ENCODE measurements at regions not wholly inside any gene's neighbourhood (a gene's known extent, or its start where the extent isn't known, plus 50 kb on each side); places are given as distances from the start of the nearest gene placed in this dataset.

- no peak for DNase-seq (ENCODE audit: low spot score)
Measured at GRCh38 chr2:8480915-8481314, 200.9 kb upstream of the ID2 start.

- no peak for DNase-seq (ENCODE audit: low spot score)
Measured at GRCh38 chr2:8481463-8482009, 200.3 kb upstream of the ID2 start.

- DNase-seq (ENCODE audit: low spot score) = no peak
Measured at GRCh38 chr2:8482432-8482831, 199.4 kb upstream of the ID2 start.

- no peak for DNase-seq (ENCODE audit: low spot score)
Measured at GRCh38 chr2:8484502-8485283, 197.2 kb upstream of the ID2 start.

GRCh38 chr2:8485736-8486135 is 196.1 kb upstream of the ID2 start:
- DNase-seq (ENCODE audit: low spot score) = no peak

GRCh38 chr2:8486141-8486540 is 195.7 kb upstream of the ID2 start:
- no peak for DNase-seq (ENCODE audit: low spot score)

GRCh38 chr2:8487461-8487932 is 194.4 kb upstream of the ID2 start:
- DNase-seq (ENCODE audit: low spot score) = no peak

- no peak for DNase-seq (ENCODE audit: low spot score)
Measured at GRCh38 chr2:8488001-8488738, 193.7 kb upstream of the ID2 start.

- DNase-seq (ENCODE audit: low spot score) = no peak
Measured at GRCh38 chr2:8489221-8489620, 192.6 kb upstream of the ID2 start.

- DNase-seq (ENCODE audit: low spot score) = no peak
Measured at GRCh38 chr2:8489751-8490150, 192.1 kb upstream of the ID2 start.

GRCh38 chr2:8490166-8490721 is 191.6 kb upstream of the ID2 start:
- DNase-seq (ENCODE audit: low spot score) = no peak

- no peak for DNase-seq (ENCODE audit: low spot score)
Measured at GRCh38 chr2:8491296-8492027, 190.4 kb upstream of the ID2 start.

GRCh38 chr2:8494151-8494550 is 187.7 kb upstream of the ID2 start:
- no peak for DNase-seq (ENCODE audit: low spot score)

- DNase-seq (ENCODE audit: low spot score) = no peak
Measured at GRCh38 chr2:8494589-8494988, 187.3 kb upstream of the ID2 start.

GRCh38 chr2:8495189-8495989 is 186.5 kb upstream of the ID2 start:
- no peak for DNase-seq (ENCODE audit: low spot score)

- DNase-seq (ENCODE audit: low spot score) = no peak
Measured at GRCh38 chr2:8496079-8496478, 185.8 kb upstream of the ID2 start.

- no peak for DNase-seq (ENCODE audit: low spot score)
Measured at GRCh38 chr2:8496617-8497016, 185.2 kb upstream of the ID2 start.

- no peak for DNase-seq (ENCODE audit: low spot score)
Measured at GRCh38 chr2:8498994-8499393, 182.9 kb upstream of the ID2 start.

- DNase-seq (ENCODE audit: low spot score) = no peak
Measured at GRCh38 chr2:8500124-8501054, 181.5 kb upstream of the ID2 start.

GRCh38 chr2:8501061-8501720 is 180.7 kb upstream of the ID2 start:
- DNase-seq (ENCODE audit: low spot score) = no peak
